Pancreas (tissue), 10 donors: ENCODE measurements at regions not wholly inside any gene's neighbourhood (a gene's known extent, or its start where the extent isn't known, plus 50 kb on each side); places are given as distances from the start of the nearest gene placed in this dataset.

Experiments used
- ATAC-seq, 4 donors: fragments of 200-7000 bp; cut with Tn5 transposase; one replicate each; pipeline versions ENCODE4 v1.8.0 to v1.9.1; 2020; ENCODE audit warnings: mild to moderate bottlenecking in 4 of 4, moderate library complexity in 4 of 4
- DNase-seq, 6 donors: peaks; one replicate each; pipeline ENCODE4 v3.0.0-alpha.2; 2020
- FAIRE-seq: peaks from 2 replicates; lab custom pipeline; 2012; peaks lifted over from hg19 to GRCh38; lab: Jason Lieb, UNC
- H3K27ac ChIP-seq, 4 donors: fragments of 200-600 bp; sonication (generic); 1 replicate in 3 of 4; 2 replicates in 1 of 4; pipeline versions ENCODE4 v1.5.0 to v1.8.0; 2020
- H3K27me3 ChIP-seq, 4 donors: fragments of 200-600 bp; one replicate each; pipeline ENCODE4 v1.8.0; 2021
- H3K36me3 ChIP-seq, 3 donors: fragments of 200-600 bp; sonication (generic) in 1 of 3; one replicate each; pipeline versions ENCODE4 v1.5.0 to v1.8.0; 2020 to 2021
- H3K4me1 ChIP-seq, 3 donors: fragments of 200-600 bp; one replicate each; pipeline ENCODE4 v1.8.0; 2021
- H3K4me3 ChIP-seq, 4 donors: fragments of 200-600 bp; sonication (generic) in 2 of 4; one replicate each; pipeline versions ENCODE4 v1.5.0 to v1.8.0; 2020 to 2021
- H3K9me3 ChIP-seq, 4 donors: fragments of 200-600 bp; one replicate each; pipeline ENCODE4 v1.8.0; 2021
- WGBS, 2 donors: extraction: QIAGEN DNeasy Blood & Tissue Kit; methylation state at CpG; one replicate each; pipeline ENCODE4 v1.1.7; 2013; 5-methylcytosine and 5-hydroxymethylcytosine counted together
- intact Hi-C, 3 donors: fragments of 100-400 bp; cut with DNase I; formaldehyde crosslinking; loops; one replicate each; pipeline versions ENCODE4 v1.11.1 to v1.14.2; 2022
- TF ChIP-seq, protein P1 (sequence below), 4 donors: fragments of 200-600 bp; sonication (generic) in 3 of 4; IDR thresholded peaks; one replicate each; pipeline versions ENCODE4 v1.5.0 to v1.8.0; 2021; ENCODE audit warnings: antibody characterized with exemption in 4 of 4
- donor health status: healthy with polysubstance abuse.
- donor health status: DM: no; HTN: no; CAD: no; lungs with moderate emphysema.
- donor health status: DM: no; HTN: no; CAD: no.
- donor health status: control.
- donor health status: control.
- donor health status: Bipolar disorder and iron deficiency.
- donor health status: DM: yes; HTN: yes; CAD: no.
- donor health status: DM: no; HTN: no; CAD: no.
- donor health status: DM: no; HTN: no; CAD: no.
- donor health status: DM: yes; HTN: yes; CAD: no.

- Histone ChIP-seq H3K4me3 (no peak overlapping the region), H3K36me3 (no peaks in the 10 kb centered on the region), H3K9me3 (no peaks in the 10 kb centered on the region), H3K4me1 (no peaks in the 10 kb centered on the region), H3K27me3 (no peaks in the 10 kb centered on the region), H3K27ac (no peak overlapping the region)
- TF ChIP-seq, protein P1, sequence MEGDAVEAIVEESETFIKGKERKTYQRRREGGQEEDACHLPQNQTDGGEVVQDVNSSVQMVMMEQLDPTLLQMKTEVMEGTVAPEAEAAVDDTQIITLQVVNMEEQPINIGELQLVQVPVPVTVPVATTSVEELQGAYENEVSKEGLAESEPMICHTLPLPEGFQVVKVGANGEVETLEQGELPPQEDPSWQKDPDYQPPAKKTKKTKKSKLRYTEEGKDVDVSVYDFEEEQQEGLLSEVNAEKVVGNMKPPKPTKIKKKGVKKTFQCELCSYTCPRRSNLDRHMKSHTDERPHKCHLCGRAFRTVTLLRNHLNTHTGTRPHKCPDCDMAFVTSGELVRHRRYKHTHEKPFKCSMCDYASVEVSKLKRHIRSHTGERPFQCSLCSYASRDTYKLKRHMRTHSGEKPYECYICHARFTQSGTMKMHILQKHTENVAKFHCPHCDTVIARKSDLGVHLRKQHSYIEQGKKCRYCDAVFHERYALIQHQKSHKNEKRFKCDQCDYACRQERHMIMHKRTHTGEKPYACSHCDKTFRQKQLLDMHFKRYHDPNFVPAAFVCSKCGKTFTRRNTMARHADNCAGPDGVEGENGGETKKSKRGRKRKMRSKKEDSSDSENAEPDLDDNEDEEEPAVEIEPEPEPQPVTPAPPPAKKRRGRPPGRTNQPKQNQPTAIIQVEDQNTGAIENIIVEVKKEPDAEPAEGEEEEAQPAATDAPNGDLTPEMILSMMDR (IDR thresholded peaks at IDR 0.05) = no peak
- WGBS, 2 donors = 85 to 92% methylated on average over 3 of the region's 3 CpGs
- DNase-seq (no peak), FAIRE-seq (no peak), ATAC-seq (no peak)
- intact Hi-C loops = no loop called here
These were observed 501.7 kb upstream of the JARID2 start for GRCh38 chr6:14744212-14744556.

GRCh38 chr6:14746139-14746837, 499.6 kb upstream of the JARID2 start:
- Histone ChIP-seq H3K9me3 (no peaks in the 10 kb centered on the region), H3K27ac (no peak overlapping the region), H3K4me3 (no peak overlapping the region), H3K4me1 (no peaks in the 10 kb centered on the region), H3K36me3 (no peaks in the 10 kb centered on the region), H3K27me3 (no peaks in the 10 kb centered on the region)
- intact Hi-C loops = no loop called here
- TF ChIP-seq, protein P1 (IDR thresholded peaks at IDR 0.05) = no peak
- 42 to 69% methylated on average over 2 of the region's 2 CpGs for WGBS, 2 donors
- no peak for FAIRE-seq
- DNase-seq = no peak
- no peak for ATAC-seq

GRCh38 chr6:14747881-14748520, 497.9 kb upstream of the JARID2 start:
- H3K36me3 ChIP-seq = no peaks in the 10 kb centered on the region
- TF ChIP-seq, protein P1 (IDR thresholded peaks at IDR 0.05) = no peak
- no peaks in the 10 kb centered on the region for H3K9me3 ChIP-seq
- no peak overlapping the region for H3K4me3 ChIP-seq
- ATAC-seq (no peak), DNase-seq (no peak), FAIRE-seq (no peak)
- intact Hi-C loops = no loop called here
- H3K27ac ChIP-seq = no peak overlapping the region
- H3K4me1 ChIP-seq = no peaks in the 10 kb centered on the region
- H3K27me3 ChIP-seq = no peaks in the 10 kb centered on the region
- 44 to 66% methylated on average over 3 of the region's 3 CpGs for WGBS, 2 donors

- Histone ChIP-seq H3K27me3 (no peaks in the 10 kb centered on the region), H3K9me3 (no peaks in the 10 kb centered on the region), H3K36me3 (no peaks in the 10 kb centered on the region), H3K4me3 (no peak overlapping the region), H3K4me1 (no peaks in the 10 kb centered on the region), H3K27ac (no peak overlapping the region)
- TF ChIP-seq, protein P1 (IDR thresholded peaks at IDR 0.05) = no peak
- WGBS, 2 donors = 59 to 61% methylated on average over 4 of the region's 4 CpGs
- intact Hi-C loops = no loop called here
- no peak for DNase-seq
- no peak for FAIRE-seq
- ATAC-seq = no peak
These were observed 497.2 kb upstream of the JARID2 start for GRCh38 chr6:14748679-14749078.

DNA sequence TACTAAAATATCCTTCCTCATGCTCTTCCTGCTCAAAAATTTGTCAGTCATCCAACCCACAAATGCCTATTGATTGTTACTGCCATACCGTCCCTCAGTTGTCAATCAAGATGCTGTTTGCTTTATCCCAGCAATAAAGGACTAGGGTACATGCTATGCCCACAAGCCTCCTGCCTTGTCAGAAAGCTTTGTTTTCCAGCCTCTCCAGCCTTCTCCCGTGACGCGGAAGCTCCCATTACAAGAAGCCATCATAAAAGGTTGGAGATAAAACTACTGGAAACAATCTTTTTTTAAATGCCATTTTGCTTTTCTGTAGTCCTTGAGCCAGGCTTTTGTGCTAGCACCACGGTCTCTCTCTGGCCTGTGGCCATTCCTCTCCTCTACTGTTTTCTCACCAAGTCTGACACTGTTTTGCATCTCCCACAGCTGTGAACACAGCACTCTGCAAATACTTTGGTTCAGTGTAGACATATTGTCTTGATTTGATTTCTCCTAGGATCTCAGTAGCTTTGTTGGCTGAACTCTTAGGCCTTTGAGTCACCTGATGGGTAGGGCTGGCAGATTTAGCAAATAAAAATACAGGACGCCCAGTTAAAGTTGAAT, 495.7 kb upstream of the JARID2 start:
- no peak for DNase-seq
- Histone ChIP-seq H3K4me1 (no peaks in the 10 kb centered on the region), H3K36me3 (no peaks in the 10 kb centered on the region), H3K9me3 (no peaks in the 10 kb centered on the region), H3K27me3 (no peaks in the 10 kb centered on the region), H3K27ac (no peak overlapping the region), H3K4me3 (no peak overlapping the region)
- TF ChIP-seq, protein P1 (IDR thresholded peaks at IDR 0.05) = no peak
- no peak for ATAC-seq
- no peak for FAIRE-seq
- 52 to 57% methylated on average over 6 of the region's 6 CpGs for WGBS, 2 donors
- intact Hi-C loops = no loop called here
